HG03442 (cell line): ENCODE measurements at regions not wholly inside any gene's neighbourhood (a gene's known extent, or its start where the extent isn't known, plus 50 kb on each side); places are given as distances from the start of the nearest gene placed in this dataset.

ENCODE experiments used
- ATAC-seq: cut with Tn5 transposase; IDR thresholded peaks from one replicate; pipeline ENCODE4 v1.9.1; 2021; ENCODE audit warnings: mild to moderate bottlenecking, moderate library complexity; ENCODE audit not compliant: unreplicated experiment

DNA sequence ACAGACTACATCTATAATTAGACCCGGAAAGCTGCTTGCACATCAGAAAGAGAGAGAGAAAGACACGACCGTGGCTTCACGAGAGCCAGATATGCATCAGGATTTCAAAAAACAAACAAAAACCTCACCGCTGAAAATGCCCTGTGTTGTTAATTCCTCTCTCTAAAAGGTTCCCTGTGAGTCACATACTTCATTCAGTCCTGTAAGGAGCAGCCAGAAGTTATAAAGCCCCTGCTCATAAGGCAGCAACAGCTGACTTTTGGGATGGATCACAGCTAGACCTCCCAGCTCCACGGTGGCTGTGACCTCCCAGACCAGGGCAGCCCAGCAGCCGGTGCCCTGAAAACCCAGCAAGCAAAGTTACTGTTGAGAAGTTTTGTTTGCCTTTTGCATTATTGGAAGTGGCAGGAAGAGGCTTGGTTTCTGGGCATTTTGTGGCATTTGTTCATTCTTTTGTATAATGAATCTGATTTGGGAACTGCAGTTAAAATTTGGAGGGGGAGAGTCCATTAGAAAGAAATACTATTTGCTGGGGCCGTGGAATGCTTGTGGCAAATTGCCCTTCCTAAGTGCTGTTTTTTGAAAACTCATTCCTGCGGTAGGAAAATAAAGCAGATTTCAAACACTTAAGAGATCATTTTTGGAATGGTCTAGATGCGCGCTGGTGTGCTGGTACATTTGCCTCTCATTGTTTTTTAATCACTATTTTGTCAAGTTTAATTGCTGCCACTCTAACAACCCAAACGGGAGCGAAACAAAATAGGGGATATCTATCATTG is 520.4 kb downstream of the BCOR start:
- ATAC-seq = no peak

GRCh38 chrX:39577985-39578869 is 519.5 kb downstream of the BCOR start:
- peak; percentile 97 for ATAC-seq

DNA sequence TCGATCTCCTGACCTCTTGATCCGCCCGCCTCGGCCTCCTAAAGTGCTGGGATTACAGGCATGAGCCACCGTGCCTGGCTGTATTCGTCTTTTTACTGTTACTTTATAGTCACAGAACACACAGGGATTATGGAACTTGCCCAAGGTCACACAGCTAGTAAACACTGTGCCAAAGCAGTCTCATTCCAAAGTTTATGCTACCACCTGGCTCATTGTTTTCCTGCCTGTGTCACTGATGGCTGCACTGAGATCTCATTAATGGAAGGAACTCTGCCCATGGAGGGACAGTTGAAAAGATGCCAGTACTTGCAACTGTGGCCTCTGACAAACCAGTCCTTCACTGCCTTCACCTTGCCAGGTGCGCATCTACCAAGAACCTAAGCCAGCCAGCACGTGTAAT is 517.7 kb downstream of the BCOR start:
- ATAC-seq = no peak

DNA sequence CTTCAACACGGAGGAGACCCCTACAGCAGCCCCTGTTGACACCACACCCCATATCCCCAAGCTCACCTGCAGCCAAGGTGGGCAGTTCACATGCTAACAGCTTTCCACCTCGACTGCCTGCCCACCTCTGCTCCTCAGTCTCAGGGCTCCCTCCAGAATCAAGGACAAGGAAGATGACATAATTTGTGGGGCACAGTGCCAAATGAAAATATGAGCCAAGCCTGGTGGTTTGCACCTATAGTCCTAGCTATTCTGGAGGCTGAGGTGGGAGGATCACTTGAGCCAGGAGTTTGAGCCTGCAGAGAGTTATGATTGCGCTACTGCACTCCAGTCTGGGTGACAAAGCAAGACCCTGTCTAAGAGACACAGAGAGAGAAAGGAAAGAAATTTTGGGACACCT is 516.3 kb downstream of the BCOR start:
- no peak for ATAC-seq

GRCh38 chrX:39582091-39582490 is 515.7 kb downstream of the BCOR start:
- ATAC-seq = no peak

DNA sequence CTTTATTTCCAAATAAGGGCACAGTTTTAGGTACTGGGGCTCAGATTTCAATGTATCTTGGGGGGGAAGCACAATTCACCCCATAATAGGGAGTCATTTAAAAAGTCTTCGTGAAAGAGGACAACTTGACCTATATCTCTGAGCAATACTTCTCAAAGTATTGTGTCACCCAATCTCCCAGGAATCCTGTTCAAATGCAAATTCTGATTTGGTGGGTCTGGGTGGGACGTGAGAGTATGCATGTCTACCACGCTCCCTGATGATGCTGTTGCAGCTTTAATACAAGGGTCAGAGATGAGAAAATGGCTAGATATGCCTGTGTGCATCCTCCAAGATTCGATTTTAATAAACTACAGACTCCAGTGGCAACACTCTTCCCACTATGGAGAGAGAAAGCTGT is 514.8 kb downstream of the BCOR start:
- no peak for ATAC-seq

GRCh38 chrX:39585808-39586207 is 511.9 kb downstream of the BCOR start:
- no peak for ATAC-seq

DNA sequence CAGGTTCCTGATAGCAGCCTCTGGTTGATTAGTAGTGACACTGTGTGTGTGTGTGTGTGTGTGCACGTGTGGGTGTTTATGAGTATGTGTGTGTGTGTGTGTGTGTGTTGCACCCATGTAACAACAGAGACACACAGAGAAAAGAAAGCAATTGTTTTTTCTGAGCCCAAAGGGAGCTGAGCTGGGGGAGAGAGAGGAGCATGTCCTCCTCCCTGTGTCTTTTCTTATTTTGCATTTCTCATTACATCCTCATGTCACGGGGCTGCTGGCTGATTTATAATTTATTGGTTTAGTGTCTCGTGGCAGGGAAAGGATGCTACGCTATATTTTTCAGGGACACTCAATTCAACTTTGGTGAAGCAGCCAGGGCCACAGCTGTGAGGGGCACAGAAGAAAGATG is 511.4 kb downstream of the BCOR start:
- no peak for ATAC-seq

DNA sequence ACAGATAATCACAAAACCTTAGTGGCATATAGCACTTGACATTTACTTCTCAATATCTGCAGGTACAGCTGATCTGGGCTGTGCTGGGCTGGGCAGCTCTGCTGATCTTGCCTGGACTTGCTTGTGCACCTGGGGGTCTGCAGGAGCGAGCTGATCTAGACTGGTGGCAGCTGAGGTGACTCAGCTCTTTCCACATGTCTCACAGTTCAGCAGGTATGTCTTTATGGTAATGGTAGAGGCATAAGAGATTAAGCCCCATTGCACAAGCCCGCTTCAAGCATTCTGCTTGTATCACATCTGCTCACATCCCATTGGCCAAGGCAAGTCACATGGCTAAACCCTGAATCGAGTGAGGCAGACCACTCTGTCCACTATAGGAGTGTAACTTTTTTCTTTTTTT is 506.7 kb downstream of the BCOR start:
- no peak for ATAC-seq

DNA sequence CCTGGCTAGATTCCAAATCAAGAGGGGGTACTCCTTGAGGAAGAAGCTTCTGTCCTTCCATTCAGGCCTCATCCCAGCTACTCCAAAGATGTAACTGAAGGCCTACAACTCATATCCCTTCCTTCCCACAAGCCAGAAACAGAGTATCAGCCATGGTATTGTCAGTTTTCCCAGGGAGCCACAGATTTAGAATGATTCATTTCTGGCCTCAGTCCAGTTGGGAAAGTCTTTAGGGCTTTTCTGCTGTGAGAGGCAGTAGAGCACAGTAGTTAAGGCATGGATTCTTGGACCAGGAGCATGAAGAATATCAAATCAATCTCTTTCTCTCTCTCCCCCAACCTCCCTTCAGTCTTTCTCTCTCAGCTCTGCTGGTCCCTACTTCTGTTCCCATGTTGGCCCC is 505.0 kb downstream of the BCOR start:
- ATAC-seq = no peak

DNA sequence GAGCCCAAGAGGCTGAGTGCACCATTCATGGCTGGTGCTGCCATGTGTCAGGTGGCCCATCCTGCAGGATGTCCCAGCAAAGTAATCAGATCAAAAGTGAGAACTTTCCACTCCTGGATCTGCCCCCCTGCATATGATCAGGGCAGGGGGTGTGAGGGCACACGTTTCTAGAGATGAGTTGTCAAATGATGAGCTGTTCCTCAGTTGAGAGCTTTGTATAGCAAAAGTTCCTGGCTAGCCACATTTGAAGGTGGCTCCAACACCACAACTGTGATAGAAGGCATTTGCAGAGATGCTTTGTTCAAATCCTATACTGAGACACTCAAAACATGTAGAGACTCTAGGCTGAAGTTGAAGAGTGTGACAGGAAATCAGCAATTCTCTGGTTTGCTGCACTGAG is 501.8 kb downstream of the BCOR start:
- ATAC-seq = no peak

DNA sequence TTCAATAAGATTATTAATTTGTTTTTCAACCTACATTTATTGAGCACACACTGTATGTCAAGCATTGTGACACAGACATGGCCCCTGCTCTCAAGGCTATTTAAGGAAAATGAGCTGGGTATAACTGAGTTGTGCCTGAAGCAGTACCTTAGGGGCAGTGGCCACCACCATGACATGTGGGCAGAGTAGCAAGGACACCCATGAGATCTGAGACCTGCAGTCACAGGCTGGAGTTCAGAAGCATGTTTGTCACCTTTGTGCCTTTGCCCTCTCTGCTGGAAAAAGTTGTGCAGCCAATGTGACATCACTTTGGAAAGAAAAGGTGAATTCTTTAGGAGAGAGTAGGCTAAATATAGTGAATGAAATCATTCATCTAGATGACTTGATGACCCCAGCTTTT is 501.3 kb downstream of the BCOR start:
- ATAC-seq = no peak

DNA sequence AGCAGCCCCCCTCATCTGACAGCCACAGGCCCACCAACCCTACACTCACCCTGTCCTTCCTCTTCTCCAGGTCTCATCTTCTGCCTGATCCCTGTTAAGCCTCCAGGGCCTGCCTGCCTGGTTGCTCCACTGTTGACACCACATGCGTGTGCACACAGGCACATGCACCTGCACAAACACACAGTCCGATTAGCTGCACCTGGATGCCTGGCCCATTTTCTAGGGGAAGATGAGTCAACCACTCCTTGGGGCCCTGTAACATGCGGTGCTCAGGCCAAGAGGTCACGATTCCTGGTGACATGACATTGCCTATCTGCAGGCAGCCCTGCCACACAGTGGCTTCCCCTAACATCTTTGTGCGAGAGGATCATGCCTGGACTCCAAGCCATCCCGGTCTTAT is 498.4 kb downstream of the BCOR start:
- no peak for ATAC-seq

GRCh38 chrX:39600222-39600621 is 497.5 kb downstream of the BCOR start:
- no peak for ATAC-seq

DNA sequence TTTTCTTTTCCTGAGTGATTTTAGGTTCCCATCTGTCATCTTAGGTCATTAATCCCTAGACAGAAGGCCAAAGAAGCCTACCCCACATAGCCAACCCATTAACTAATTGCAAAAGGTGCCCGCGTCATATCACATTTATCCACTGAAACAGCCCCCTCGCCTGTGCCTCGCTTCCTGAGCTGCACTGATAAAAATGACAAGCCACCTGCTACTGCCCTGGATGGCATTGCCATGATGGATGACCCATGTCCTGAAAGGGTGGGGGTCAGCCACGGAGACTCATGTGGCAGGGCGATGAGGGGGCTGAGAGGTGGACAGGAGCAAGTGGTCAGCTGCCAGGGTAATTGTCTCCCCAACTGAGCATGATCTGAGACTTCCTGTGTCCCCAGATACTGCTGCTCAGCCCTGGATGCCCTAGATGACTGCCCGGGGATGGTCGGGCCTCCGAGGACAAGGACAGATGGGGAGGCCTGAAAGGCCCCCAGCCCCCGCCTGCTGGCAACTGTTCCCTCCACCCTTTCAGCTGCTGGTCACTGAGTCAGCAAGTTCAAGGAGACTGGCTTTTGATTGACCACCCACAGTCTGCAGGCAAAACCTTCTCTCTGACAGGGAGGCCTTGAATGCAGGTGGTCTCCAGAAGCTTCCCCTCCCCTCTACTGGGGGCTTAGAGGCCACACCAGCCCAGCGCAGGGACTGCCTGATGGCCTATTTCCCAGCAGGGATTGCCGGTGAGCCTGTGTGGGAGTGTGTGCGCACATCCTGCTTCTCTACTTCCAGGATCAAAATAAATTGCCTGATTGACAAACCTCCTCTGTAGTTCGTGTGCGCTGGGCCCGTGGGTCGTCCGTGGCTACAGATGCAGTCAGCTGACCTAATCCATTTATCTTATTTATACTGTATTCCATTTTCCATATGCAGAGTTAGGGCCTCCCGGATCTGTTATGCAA is 496.3 kb downstream of the BCOR start:
- no peak for ATAC-seq

DNA sequence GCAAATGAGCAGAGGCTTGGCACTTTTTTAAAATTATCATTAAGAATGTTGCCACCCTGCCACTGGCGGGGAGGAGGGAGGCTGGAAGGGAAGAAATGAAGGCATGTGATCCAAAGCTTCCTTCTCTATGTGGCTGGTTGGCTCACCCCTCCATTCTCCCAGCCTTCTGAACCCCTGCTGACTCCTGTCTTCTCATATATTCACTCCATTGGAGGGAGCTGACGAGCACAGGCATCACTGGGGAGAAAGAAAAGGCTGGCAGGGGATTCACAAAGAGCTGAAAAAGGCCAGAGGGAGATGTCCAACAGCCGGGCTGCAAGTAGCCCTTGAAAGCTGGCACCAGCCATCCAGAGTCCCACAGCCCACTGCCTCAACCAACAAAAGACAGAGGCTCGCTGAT is 495.6 kb downstream of the BCOR start:
- no peak for ATAC-seq

DNA sequence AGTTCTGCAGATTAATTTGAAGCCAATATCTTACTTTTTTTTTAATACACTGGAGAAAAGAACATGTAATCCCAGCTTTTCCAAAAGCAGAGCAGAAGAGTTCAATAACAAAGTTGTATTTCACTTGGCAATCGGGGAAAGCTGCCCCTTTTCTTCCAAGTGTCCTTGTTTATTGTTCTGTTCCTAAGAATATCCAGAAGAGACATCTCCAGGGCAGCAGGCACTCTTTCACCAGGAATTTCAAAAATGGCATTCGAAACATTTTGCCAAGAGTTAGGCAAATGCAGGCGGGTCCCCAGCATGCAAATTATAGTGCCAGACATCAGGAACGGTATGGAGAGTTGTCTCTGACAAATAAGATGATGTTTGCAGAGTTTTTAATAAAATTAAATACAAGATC is 494.5 kb downstream of the BCOR start:
- ATAC-seq = no peak

DNA sequence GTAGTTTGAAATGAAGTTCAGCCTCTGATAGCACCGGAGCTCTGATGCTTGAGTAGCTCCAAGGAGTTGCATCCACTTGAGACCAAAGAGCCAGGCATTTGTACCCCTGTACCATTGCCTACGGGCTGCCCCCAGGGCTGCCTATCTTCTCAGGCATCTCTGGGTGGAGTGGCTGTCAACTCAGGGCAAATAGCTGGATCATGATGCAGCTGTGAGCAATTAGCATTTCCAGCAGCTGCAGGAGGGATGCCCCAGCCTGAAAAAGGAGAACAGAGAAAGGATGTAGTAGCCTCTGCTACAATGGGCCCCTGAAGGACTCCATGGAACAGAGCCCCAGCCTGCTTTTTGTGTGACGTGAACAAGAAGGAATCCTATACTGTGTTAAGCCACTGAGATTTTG is 492.6 kb downstream of the BCOR start:
- ATAC-seq = no peak

DNA sequence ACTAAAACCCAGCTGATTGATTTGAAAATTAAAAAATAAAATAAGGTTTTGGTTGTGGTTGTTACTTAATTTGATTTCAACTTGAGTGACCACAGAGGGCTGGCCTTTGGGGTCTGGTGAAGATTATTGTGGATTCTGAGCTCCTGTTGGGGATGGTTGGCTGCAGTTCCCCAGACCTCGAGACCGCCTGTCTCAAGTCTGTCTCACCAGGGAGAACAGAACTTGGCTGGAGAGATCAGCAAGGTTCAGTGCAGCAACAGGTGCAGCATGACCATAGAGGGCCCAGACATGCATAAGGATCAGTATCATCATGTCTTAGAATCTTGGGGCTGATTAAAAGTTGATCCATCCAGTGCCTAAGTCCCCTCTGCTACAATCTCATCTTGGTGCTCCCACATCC is 491.9 kb downstream of the BCOR start:
- ATAC-seq = no peak

DNA sequence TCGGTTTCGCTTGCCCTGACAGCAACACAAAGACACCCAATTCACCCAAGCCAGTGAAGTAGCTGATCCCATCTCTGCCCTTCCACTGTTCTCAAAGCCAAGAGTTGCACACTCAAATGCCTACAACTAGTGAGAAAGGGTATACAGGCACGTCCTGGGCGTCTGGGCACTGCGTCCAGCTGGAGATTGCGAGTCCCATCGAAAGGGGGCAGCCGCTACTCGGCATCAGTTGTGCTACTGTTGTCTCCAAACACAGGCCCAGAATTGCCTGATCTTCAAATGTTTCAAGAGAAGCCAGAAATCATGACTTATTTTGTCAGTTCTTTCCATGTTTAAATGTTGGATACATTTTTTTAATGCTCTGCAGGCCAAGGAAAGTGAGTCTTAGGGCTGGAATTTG is 487.8 kb downstream of the BCOR start:
- ATAC-seq = no peak

GRCh38 chrX:39611468-39611867 is 486.3 kb downstream of the BCOR start:
- no peak for ATAC-seq
